NB4 (cell line): ENCODE measurements at regions not wholly inside any gene's neighbourhood (a gene's known extent, or its start where the extent isn't known, plus 50 kb on each side); places are given as distances from the start of the nearest gene placed in this dataset.

ENCODE experiments used
- DNase-seq: peaks from one replicate; pipeline ENCODE4 v3.0.0; 2010; ENCODE audit warnings: low read depth
- H3K4me3 ChIP-seq: one replicate; pipeline ENCODE4 v1.5.1; 2011; ENCODE audit warnings: mild to moderate bottlenecking, low read depth, low read length, moderate library complexity
- MYC ChIP-seq: IDR thresholded peaks from 2 replicates; pipeline ENCODE4 v1.6.1; 2011; ENCODE audit warnings: low read depth, low read length
- POLR2A ChIP-seq: IDR thresholded peaks from 2 replicates; pipeline ENCODE4 v1.6.1; 2011; ENCODE audit warnings: mild to moderate bottlenecking; ENCODE audit not compliant: insufficient read length; ENCODE audit errors: extremely low read depth
- TF ChIP-seq, protein P1 (sequence below): IDR thresholded peaks from 2 replicates; pipeline ENCODE4 v1.6.1; 2011; ENCODE audit warnings: low read depth, low read length
- TF ChIP-seq, protein P2 (sequence below): IDR thresholded peaks from one replicate; pipeline ENCODE4 v1.5.1; 2012; ENCODE audit warnings: low read depth, low read length

DNA sequence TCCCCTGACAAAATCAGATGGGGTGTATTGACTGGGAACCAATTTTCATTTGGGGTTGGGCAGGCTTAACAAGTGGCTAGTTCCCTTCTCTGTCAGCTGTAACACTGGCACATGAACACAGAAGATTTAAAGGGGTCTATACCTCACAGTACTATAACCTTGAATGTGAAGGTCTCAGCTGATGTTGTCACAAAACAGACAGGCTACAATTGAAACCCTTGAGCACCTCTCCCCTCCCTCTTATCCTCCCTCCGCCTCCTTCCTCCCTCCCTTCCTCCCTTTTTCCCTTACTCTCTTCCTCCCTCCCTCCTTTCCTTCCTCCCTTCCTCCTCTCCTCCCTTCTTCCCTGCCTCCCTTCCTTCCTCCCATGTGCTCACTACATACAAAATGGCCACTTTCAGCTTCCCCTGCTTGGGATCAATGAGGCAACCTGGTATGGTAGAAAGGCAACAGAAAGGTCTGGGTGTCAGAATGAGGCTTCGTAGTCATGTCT, 262.4 kb downstream of the TTC6 start:
- TF ChIP-seq POLR2A (no peak), MYC (no peak)
- TF ChIP-seq, protein P1, sequence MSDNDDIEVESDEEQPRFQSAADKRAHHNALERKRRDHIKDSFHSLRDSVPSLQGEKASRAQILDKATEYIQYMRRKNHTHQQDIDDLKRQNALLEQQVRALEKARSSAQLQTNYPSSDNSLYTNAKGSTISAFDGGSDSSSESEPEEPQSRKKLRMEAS, result no peak
- TF ChIP-seq, protein P2, sequence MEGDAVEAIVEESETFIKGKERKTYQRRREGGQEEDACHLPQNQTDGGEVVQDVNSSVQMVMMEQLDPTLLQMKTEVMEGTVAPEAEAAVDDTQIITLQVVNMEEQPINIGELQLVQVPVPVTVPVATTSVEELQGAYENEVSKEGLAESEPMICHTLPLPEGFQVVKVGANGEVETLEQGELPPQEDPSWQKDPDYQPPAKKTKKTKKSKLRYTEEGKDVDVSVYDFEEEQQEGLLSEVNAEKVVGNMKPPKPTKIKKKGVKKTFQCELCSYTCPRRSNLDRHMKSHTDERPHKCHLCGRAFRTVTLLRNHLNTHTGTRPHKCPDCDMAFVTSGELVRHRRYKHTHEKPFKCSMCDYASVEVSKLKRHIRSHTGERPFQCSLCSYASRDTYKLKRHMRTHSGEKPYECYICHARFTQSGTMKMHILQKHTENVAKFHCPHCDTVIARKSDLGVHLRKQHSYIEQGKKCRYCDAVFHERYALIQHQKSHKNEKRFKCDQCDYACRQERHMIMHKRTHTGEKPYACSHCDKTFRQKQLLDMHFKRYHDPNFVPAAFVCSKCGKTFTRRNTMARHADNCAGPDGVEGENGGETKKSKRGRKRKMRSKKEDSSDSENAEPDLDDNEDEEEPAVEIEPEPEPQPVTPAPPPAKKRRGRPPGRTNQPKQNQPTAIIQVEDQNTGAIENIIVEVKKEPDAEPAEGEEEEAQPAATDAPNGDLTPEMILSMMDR, result no peak

DNA sequence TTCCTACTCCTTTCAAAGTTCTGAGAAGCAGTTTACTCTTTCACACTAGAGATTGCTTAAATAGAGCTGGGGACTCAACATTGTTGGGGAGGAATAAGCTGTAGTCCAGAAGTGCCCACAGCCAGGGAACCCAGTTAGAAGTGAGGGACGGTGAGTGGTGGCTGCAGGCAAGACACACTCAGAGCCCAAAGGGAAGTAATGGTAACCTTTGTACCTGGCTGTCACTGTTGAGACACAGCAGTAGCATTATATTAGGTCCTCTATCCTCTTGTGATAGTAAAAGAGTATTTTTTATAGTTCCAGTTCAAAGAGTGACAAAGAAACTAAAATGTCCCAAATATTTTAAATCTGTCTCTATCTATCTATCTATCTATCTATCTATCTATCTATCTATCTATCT, 263.3 kb downstream of the TTC6 start:
- TF ChIP-seq MYC (no peak), POLR2A (no peak)
- TF ChIP-seq, protein P1, result no peak
- TF ChIP-seq, protein P2, result no peak
- no peak for DNase-seq
- H3K4me3 ChIP-seq, result no peak overlapping the region

More for the DNA sequence above, 262.4 kb downstream of the TTC6 start:
- DNase-seq, result no peak
- H3K4me3 ChIP-seq, result no peak overlapping the region

DNA sequence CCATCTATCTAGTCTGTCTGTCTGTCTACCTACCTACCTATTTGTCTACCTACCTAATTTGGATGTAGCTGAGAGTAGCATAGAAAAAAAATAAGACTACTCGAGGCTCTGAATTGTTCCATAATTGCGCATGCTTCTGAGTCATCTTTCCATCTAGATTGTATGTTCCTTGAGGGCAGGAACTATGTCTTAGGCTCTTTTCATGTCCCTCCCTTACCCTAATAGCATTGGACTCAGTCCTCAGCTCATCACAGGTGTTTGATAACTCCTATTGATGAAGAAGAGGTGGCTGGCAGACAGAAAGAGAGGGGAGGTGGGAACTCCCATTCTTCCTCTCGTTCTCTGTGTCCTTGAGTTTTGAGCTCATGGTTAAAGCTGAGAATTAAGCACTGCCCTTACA, 263.7 kb downstream of the TTC6 start:
- TF ChIP-seq, protein P1, result no peak
- no peak for TF ChIP-seq POLR2A
- TF ChIP-seq, protein P2, result no peak
- H3K4me3 ChIP-seq, result no peak overlapping the region
- no peak for DNase-seq

DNA sequence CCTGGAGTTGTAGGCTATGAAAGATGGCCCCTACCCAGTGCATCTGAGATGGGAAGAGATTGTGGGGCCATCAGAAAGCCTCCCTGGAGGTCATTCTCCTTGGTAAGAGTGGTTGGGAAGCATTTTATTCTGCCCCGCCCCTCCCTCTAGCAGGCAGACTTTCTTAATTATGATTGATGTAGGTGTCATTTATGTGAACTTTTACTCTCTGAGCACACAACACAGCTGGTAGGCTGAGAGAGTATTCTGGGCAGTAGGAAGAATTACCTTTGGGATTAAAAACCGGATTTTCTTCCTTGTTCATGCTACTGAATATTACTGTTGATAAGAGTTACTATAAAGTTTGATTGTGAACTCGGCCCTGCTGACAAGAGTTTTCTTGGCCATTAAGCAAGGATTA, 266.8 kb downstream of the TTC6 start:
- TF ChIP-seq, protein P2, result no peak
- TF ChIP-seq POLR2A (no peak), MYC (no peak)
- TF ChIP-seq, protein P1, result no peak
- DNase-seq, result no peak

DNA sequence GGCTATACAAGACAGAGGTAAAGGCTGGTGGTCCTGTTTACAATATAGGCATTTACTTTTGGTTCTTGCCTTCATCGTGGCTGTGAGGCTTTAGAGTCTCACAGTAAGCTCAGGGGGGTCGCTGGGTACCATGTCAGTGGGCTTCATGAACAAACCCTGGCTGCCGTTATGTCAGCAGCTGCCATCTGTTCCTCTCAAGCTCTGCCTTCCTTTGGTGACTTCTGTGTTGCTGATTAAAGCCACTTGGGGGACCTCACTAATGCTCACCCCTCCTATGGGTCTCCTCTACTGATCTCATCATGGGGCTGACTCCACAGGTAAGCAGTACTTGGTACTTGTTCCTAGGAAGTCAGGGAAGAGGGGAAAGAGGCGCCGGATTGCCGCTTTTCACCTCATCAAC, 268.7 kb downstream of the TTC6 start:
- DNase-seq, result no peak
- TF ChIP-seq MYC, result no peak
- TF ChIP-seq, protein P1, result no peak
- TF ChIP-seq POLR2A, result no peak
- TF ChIP-seq, protein P2, result no peak

More for the DNA sequence above, 266.8 kb downstream of the TTC6 start:
- H3K4me3 ChIP-seq, result no peak overlapping the region

More for the DNA sequence above, 268.7 kb downstream of the TTC6 start:
- H3K4me3 ChIP-seq, result no peak overlapping the region
